ENCODE measurements at regions not wholly inside any gene's neighbourhood (a gene's known extent, or its start where the extent isn't known, plus 50 kb on each side); places are given as distances from the start of the nearest gene placed in this dataset.

GRCh38 chr11:69563946-69564775 is 76.8 kb upstream of the CCND1 start:
- no peak for DNase-seq (ENCODE audit: low spot score in 2 of 2)
- H3K4me1 Mint-ChIP-seq, result no peaks in the 10 kb centered on the region

GRCh38 chr11:69566001-69566400 is 75.0 kb upstream of the CCND1 start:
- ATAC-seq (no peak), DNase-seq (ENCODE audit: low spot score in 2 of 2) (no peak)
- Mint-ChIP-seq H3K4me3 (no peak overlapping the region), H3K4me1 (no peaks in the 10 kb centered on the region), H3K27ac (no peak overlapping the region), H3K9me3 (no peaks in the 10 kb centered on the region), H3K36me3 (no peaks in the 10 kb centered on the region)

More at GRCh38 chr11:69563946-69564775, 76.8 kb upstream of the CCND1 start:
- Mint-ChIP-seq H3K27ac (no peak overlapping the region), H3K36me3 (no peaks in the 10 kb centered on the region), H3K9me3 (no peaks in the 10 kb centered on the region), H3K4me3 (no peak overlapping the region)
- no peak for ATAC-seq

GRCh38 chr11:69567951-69568808 is 72.8 kb upstream of the CCND1 start:
- ATAC-seq (no peak), DNase-seq (ENCODE audit: low spot score in 2 of 2) (no peak)
- no peak overlapping the region for H3K27ac Mint-ChIP-seq
- no peaks in the 10 kb centered on the region for H3K36me3 Mint-ChIP-seq
- no peak overlapping the region for H3K4me3 Mint-ChIP-seq
- no peaks in the 10 kb centered on the region for H3K4me1 Mint-ChIP-seq
- no peaks in the 10 kb centered on the region for H3K9me3 Mint-ChIP-seq

GRCh38 chr11:69568809-69569097 is 72.2 kb upstream of the CCND1 start:
- H3K27ac Mint-ChIP-seq, result no peak overlapping the region
- ATAC-seq (no peak), DNase-seq (ENCODE audit: low spot score in 2 of 2) (no peak)
- H3K9me3 Mint-ChIP-seq, result no peaks in the 10 kb centered on the region
- no peaks in the 10 kb centered on the region for H3K4me1 Mint-ChIP-seq
- H3K4me3 Mint-ChIP-seq, result no peak overlapping the region
- no peaks in the 10 kb centered on the region for H3K36me3 Mint-ChIP-seq

- DNase-seq (ENCODE audit: low spot score in 2 of 2) (no peak), ATAC-seq (no peak)
- no peaks in the 10 kb centered on the region for H3K9me3 Mint-ChIP-seq
- H3K36me3 Mint-ChIP-seq, result no peaks in the 10 kb centered on the region
- H3K4me1 Mint-ChIP-seq, result no peaks in the 10 kb centered on the region
- H3K4me3 Mint-ChIP-seq, result no peak overlapping the region
- H3K27ac Mint-ChIP-seq, result no peak overlapping the region
These were observed 71.4 kb upstream of the CCND1 start for GRCh38 chr11:69569306-69570200.

GRCh38 chr11:69572233-69572860 is 68.6 kb upstream of the CCND1 start:
- no peak for DNase-seq (ENCODE audit: low spot score in 2 of 2)
- Mint-ChIP-seq H3K4me3 (no peak overlapping the region), H3K9me3 (no peaks in the 10 kb centered on the region), H3K36me3 (no peaks in the 10 kb centered on the region), H3K27ac (no peak overlapping the region), H3K4me1 (no peaks in the 10 kb centered on the region)
- ATAC-seq, result no peak

GRCh38 chr11:69572861-69573260 is 68.1 kb upstream of the CCND1 start:
- Mint-ChIP-seq H3K4me3 (no peak overlapping the region), H3K36me3 (no peaks in the 10 kb centered on the region), H3K4me1 (no peaks in the 10 kb centered on the region), H3K27ac (no peak overlapping the region), H3K9me3 (no peaks in the 10 kb centered on the region)
- DNase-seq (ENCODE audit: low spot score in 2 of 2) (no peak), ATAC-seq (no peak)

GRCh38 chr11:69573761-69574607 is 67.0 kb upstream of the CCND1 start:
- H3K27ac Mint-ChIP-seq, result no peak overlapping the region
- H3K36me3 Mint-ChIP-seq, result no peaks in the 10 kb centered on the region
- DNase-seq (ENCODE audit: low spot score in 2 of 2) (no peak), ATAC-seq (no peak)
- no peaks in the 10 kb centered on the region for H3K4me1 Mint-ChIP-seq
- H3K9me3 Mint-ChIP-seq, result no peaks in the 10 kb centered on the region
- H3K4me3 Mint-ChIP-seq, result no peak overlapping the region

- Mint-ChIP-seq H3K4me3 (no peak overlapping the region), H3K36me3 (no peaks in the 10 kb centered on the region), H3K27ac (no peak overlapping the region), H3K4me1 (no peaks in the 10 kb centered on the region), H3K9me3 (no peaks in the 10 kb centered on the region)
- ATAC-seq (peak; percentile 22), DNase-seq (ENCODE audit: low spot score in 2 of 2) (no peak)
These were observed 66.2 kb upstream of the CCND1 start for GRCh38 chr11:69574608-69575255.

GRCh38 chr11:69575296-69576068 is 65.5 kb upstream of the CCND1 start:
- ATAC-seq (no peak), DNase-seq (ENCODE audit: low spot score in 2 of 2) (no peak)
- Mint-ChIP-seq H3K4me1 (no peaks in the 10 kb centered on the region), H3K4me3 (no peak overlapping the region), H3K9me3 (no peaks in the 10 kb centered on the region), H3K27ac (no peak overlapping the region), H3K36me3 (no peaks in the 10 kb centered on the region)

- Mint-ChIP-seq H3K9me3 (no peaks in the 10 kb centered on the region), H3K36me3 (no peaks in the 10 kb centered on the region), H3K4me1 (no peaks in the 10 kb centered on the region), H3K4me3 (no peak overlapping the region), H3K27ac (no peak overlapping the region)
- ATAC-seq, result peak; percentile 25
- no peak for DNase-seq (ENCODE audit: low spot score in 2 of 2)
These were observed 64.7 kb upstream of the CCND1 start for GRCh38 chr11:69576069-69576782.

GRCh38 chr11:69578167-69578566 is 62.8 kb upstream of the CCND1 start:
- H3K4me3 Mint-ChIP-seq, result no peak overlapping the region
- H3K4me1 Mint-ChIP-seq, result no peaks in the 10 kb centered on the region
- no peaks in the 10 kb centered on the region for H3K9me3 Mint-ChIP-seq
- no peak overlapping the region for H3K27ac Mint-ChIP-seq
- no peak for ATAC-seq
- no peak for DNase-seq (ENCODE audit: low spot score in 2 of 2)
- H3K36me3 Mint-ChIP-seq, result no peaks in the 10 kb centered on the region

- no peak overlapping the region for H3K27ac Mint-ChIP-seq
- no peaks in the 10 kb centered on the region for H3K4me1 Mint-ChIP-seq
These were observed 60.4 kb upstream of the CCND1 start for GRCh38 chr11:69580529-69580928.

More at GRCh38 chr11:69580529-69580928, 60.4 kb upstream of the CCND1 start:
- Mint-ChIP-seq H3K36me3 (no peaks in the 10 kb centered on the region), H3K9me3 (no peaks in the 10 kb centered on the region), H3K4me3 (no peak overlapping the region)
- no peak for DNase-seq (ENCODE audit: low spot score in 2 of 2)
- ATAC-seq, result no peak

All from stimulated activated effector memory CD8-positive, alpha-beta T cell treated with anti-CD3 and anti-CD28 coated beads, Interleukin-12 subunit alpha, Interleukin-12 subunit beta, amount 100 ng/mL, for 72 hours (primary cell).